NCI-H128 (cell line): ENCODE measurements at regions not wholly inside any gene's neighbourhood (a gene's known extent, or its start where the extent isn't known, plus 50 kb on each side); places are given as distances from the start of the nearest gene placed in this dataset.

Experiments
- DNase-seq: peaks from one replicate; lab custom pipeline; 2025; ENCODE audit not compliant: unreplicated experiment; lab: John Stamatoyannopoulos, UW

DNA sequence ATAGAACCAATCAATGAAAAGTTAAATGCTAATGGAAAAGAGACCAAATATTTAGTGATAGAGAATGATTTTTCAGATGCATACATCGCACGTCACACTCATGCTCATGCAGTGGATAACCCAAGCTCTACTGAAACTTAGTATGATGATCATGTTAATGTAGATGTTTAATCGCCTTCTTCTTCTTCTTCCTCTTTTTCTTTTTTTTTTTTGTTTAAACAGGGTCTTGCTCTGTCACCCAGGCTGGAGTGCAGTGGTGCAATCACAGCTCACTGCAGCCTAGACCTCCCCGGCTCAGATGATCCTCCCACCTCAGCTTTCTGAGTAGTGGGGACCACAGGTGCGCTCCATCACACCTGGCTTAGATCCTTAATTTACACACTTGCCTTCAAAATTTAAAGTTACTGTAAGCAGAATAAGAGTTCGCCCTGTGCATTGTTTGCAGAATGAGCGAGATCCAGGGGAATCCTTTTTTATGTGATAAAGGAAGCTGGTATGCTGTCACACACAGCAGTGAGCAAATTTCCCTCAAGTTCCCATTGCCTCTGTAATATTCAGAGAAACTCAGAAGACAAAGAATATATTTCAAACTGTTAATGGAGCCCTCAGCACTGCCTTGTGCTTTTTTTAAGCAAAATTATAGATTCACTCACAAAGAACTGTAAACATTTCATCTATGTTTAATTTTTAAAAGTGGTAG, 194.2 kb upstream of the SGK1 start:
- no peak for DNase-seq

DNA sequence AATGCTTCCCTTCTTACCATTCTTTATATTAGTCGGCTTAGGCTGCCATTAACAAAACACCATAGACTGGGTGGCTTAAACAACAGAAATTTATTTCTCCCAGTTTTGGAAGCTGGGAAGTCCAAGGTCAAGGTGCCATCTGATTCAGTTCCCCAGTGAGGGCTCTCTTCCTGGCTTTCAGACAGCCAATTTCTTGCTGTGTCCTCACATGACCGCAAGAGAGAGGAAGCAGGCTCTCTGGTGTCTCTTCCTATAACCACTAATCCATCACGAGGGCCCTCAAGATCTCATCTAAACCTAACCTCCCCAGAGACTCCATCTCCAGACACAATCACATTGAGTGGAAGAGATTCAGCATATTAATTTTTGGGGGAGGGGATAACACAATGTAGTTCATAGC, 193.0 kb upstream of the SGK1 start:
- no peak for DNase-seq

DNA sequence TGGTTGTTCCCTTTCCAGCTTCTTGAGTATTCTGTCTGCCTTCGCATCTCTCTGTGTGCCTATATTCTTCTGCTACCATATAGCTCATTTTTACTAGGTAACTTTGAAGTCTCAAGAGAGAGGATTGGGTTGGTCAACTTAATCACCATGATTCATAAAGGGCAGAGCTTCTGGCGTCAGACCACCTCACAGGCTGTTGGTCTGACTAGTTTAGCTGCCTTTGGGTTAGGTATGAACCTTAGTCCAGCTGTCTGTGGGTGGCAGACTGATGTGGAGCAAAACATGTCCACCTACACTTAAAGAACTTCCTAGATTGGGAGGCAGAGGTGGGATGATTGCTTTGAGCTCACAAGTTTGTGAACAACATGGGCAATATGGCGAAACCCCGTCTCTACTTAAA, 192.2 kb upstream of the SGK1 start:
- DNase-seq: no peak

DNA sequence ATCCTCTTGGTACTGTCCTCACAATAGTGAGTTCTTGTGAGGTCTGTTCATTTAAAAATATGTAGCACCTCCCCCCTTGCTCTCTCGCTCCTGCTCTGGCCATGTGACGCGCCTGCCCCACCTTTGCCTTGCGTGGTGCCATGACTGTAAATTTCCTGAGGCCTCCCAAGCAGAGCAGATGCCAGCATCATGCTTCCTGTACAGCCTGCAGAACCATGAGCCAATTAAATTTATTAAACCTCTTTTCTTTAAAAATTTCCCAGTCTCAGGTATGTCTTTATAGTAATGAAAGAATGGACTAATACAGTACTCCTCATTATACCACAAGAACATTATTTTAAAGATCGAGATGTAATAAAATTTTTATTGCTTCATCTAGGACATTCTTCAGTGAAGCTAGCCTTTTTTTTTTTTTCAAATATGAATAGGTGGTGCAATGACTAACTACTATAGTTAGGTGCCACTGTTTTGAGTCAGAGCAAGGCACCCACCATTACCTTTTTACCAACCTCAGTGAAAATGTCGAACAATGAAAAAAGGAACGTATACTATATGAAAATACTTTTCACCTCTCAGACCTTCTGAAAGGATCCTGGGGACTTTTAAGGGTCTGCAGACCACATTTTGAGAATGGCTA, 191.1 kb upstream of the SGK1 start:
- no peak for DNase-seq

DNA sequence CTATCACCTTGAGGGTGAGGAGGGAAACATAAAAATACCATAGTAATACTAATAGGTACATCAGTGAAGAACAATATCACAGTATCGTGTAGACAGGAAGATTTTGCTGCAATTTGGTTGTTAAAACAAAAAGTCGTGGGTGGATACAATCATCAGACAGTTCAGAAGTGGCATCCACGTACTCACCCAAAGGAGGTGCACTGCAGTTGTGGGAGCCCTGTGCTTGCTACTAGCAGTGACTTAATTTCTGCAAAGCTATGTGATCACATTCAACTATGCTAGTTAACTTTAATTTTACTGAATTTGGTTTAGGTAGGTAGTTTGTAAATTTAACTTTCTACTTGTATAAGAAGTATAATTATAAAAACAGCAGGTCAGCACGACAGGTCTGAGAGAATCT, 188.2 kb upstream of the SGK1 start:
- DNase-seq: no peak

DNA sequence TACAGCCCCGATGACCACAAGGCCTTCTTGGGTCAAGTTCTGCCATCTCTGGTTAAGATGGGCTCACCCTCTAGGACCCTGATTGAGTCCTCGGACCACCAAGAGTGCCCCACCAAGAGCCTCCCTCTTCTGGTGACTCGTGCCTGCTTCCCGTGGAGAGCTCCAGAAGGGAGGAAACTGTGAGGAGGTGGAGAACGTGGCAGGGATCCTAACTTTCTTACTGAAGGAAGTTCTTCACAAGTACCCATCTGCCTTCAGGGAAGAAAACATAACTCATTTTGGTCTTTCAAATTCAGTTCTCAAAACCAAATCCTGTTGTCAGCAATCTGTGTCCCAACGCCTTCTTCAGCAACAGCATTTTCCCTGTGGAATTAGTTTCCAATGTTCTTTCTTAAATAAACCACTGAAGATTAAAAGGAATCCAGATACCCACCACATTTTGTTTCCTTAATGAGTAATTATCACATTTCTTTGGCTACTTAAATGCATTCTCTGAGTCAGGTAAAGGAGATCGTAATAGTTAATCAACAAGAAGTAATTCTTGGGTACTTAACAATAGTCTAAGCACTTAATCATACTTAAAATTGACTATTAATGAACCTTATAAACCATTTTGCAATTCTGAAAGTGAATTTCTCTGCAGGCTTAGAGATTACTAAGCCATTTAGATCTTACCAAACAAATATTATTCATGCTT, 185.8 kb upstream of the SGK1 start:
- DNase-seq: no peak

DNA sequence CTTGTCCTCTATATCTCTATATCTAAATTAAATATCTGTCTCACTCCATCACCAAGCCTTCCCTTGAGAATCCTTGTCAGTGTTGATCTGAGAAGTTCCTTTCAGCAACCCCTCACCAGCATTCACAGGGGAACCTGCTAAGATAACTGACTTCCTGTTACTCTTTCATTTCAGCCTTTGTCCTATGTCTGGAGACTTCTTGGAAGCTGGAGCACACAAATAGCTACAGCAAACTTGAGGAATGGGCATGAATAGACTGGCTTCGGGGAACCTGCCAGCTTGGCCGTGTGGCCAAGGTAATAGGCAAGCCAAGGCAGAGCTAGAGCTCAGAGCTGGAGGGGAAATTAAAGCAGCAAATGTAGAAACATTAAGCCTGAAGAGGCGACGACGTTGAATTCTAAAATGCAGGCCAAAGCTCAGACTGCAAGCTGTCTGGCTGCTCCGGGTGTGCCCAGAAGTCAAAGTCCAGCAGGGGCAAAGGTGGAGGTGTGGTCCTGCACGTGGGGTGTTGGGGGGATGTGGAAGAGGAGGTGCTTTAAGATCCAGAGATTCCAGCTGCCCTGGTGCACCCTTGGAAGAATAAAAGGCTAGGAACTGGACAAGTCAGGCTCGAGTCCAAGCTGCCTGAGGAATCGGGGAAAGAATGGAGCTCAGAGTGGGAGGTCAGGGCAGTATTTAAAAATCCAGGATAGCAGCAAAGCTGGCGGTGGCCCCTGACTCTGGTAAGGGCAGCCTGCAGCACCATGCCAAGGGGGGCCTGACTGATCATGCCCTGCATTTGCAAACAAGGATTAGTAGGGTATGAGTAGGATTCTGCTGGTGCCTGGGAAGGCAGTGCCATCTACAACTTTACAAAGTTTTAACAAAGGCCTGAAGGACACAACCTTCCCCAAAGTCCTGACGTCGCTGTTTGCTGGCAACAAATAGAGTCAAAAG, 185.0 kb upstream of the SGK1 start:
- no peak for DNase-seq

DNA sequence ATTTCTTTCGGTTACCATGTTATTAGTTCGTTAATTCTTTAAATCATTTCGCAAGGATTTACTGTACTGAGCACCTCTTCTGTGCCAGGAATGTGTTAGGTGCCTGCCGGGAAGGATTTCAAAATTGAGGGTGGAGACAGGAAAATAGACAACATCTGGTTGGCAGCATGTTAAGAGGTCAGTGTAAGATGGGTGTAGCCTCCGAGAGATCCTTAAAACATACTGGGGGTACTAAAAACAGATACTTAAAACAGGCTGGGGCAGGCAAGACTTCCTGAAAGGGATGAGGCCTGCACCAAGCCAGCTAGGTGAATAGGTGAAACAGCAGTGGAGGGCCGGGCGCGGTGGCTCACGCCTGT, 178.0 kb upstream of the SGK1 start:
- no peak for DNase-seq

DNA sequence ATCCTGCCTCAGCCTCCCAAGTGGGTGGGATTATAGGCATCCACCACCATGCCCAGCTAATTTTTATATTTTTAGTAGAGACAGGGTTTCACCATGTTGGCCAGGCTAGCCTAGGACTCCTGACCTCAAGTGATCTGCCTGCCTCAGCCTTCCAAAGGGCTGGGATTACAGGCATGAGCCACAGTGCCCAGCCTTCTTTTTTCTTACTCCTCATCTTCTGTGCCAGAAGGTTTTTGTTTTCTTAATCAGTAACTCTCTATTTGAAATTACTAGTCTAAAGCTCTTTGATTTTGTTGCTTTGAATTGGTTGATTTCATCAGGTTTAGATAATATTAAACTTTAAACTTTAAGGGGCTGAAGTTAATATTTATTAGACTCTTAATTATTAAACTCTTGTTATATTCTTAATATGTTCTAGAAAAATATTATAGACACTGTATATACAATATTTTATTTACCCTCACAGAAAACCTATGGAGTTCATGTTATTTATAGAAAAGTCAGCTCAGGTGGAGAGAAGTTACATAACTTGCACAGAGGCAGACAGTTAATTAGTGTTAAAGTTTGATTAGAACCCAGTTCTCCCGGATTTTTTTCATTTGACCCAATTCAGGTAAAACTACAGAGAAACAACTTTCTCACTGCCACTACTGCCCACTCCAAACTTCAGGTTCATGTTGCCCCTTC, 177.4 kb upstream of the SGK1 start:
- DNase-seq: no peak

DNA sequence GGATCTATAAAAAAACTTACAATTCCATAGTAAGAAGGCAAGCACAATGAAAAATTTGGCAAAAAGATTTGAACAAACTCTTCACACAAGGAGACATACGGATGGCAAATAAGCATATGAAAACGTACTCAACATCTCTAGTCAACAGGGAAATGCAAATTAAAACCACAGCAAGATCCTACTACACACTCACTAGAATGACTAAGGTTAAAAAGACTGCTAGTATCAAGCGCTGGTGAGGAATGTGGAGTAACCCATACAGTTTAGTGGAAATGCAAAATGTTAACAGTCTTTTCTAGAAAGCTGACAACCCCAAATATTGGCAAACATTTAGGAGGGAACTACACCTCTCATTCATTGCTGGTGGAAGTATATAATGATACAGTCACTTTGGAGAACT, 175.9 kb upstream of the SGK1 start:
- DNase-seq: no peak

DNA sequence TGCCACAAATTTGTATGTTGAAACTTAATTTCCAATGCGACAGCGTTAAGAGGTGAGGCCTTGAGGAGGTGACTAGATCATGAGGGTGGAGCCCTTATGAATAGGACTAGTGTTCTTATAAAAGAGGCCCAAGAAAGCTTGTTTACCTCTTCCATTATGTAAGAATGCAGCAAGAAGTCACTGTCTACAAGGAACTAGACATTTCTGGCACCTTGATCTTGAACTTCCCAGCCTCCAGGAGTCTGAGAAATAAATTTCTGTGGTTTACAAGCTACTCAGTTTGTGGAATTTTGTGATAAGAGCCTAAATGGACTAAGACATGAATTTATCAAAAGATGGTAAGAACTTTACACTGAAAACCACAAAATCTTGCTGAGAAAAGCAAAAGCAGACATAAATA, 173.6 kb upstream of the SGK1 start:
- no peak for DNase-seq

DNA sequence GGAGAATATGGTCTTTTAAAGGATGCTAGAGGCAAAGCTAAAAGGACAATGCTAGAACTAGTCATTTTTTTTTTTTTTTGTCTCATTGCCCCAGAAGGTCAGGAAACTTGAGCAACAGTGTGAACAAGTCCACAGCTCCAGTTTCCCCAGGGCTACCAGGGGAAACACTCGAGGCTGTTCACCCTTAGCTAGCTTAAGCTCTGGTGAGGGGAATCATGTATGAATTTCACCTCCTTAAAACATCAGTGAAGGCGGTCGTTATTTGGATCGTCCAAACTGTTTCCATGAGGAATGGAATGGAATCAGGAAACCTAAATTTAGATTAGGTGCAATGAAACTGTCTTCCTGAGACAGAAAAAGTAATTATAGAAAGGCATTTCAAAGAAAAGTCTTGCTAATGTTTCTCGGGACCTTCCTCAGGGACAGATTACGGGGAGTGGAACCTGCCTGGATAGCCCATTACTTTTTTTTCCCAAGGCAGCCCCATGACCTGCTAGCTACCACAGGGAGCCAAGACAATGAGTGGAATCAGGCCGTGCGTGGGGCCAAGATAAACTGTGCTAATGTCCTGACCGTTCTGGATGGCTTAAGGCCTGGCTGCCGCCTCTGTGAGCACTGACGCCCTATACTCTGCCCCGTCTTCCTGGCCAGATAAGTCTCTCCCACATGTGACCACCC, 164.8 kb upstream of the SGK1 start:
- DNase-seq: no peak

DNA sequence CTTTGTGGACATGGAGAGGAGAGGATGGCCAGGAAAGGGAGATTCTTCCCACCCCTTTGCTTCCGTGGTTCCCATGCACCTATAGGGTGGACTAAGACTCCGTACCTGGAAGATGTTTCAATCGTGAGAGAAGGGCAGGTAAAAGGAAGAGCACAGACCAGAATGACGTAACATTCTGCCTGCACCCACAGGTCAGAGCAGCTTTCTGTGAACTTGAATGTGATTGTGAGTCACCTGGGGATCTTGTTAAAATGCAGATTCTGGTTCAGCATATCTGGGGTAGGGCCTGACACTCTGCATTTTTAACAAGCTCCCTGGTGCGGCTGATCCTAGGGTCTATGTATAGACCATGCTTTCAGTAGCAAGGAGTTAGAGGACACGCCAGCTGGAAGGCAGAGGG, 164.1 kb upstream of the SGK1 start:
- DNase-seq: no peak

DNA sequence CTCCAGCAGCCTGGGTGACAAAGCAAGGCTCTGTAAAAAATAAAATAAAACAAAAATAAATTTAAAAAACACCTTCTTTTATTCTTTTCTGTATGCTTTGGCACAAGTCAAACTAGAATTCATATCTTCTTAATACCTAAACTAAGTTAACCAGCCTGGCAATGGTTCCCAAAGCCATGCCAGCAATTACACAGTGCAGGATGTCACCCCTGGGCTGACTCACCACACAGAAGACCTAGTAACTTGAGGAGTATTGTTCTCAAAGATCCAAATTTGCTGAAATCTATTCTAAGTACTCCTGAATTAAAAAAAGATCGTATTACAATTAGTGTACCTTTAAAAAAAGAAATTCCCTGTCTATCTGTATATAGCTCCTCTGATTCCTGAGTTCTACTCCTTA, 162.7 kb upstream of the SGK1 start:
- DNase-seq: no peak

DNA sequence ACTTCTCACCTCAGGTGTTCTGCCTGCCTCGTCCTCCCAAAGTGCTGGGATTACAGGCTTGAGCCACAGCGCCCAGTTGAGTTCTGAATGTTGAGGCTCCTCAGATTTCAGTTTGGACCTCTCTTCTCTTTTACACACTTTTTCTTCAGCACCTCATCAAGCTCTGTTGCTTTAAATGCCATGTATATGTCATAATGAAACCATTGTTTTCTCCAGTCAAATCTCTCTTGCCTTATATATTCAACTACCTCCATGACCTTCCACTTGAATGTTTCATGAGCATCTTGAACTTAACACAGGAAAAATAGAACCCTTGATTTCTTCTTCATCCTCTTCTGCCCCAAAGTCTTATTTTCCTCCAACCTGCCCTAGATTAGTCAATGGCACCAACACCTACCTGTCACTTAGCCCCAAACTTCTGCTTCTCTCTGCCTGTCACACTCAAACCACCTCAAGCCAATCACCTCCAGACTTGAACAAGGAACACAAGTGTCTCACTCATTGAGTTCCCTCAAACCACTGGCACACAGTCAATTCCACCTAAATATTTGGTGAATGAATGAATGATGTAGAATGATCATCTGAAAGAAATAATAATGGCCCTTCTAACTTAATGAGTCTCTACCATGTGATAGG, 161.0 kb upstream of the SGK1 start:
- no peak for DNase-seq

DNA sequence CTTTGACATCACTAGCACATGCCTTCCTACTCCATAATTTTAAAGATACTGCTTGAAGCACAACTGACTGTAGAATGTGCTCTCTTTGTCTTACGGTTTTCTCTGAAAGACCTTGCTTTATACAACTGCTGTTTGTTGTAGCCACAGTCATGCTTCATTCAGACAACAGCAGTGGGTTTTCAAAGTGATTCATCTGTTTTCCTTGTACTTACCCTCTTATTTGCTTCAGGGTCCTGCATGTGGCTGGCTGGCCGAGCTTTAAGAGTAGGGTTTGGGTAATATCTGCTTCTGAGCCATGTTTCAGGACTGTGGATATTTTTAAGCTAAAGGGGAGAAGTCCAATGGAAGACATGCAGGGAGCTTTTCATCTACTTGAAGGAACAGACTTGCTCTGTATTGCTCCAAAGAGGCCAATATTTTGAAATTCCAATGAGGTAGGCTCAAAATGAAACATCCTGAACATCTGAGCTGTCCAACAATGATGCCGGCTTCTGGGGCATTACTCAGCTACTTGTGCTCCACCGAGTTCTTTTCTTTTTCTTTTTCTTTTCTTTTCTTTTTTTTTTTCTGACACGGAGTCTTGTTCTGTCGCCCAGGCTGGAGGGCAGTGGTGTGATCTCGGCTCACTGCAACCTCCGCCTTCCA, 160.2 kb upstream of the SGK1 start:
- DNase-seq: no peak

DNA sequence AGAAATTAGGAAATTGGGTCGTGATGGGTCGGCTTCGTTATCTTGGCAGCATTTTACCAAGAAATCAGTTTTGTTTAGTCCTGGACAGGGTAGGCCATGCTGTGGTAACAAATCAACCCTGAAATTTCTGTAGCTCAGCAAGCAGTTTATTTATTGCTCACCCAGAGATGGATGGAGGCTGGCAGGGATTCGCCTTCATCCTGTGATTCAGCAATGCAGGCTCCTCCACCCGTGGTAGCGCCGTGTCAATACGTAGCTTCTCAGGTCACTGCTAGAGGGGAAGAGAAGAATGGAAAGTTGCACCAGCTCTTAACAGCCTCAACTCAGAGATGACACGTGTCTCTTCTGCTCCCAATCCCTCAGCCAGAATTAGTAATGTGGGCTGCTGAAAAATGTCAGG, 157.0 kb upstream of the SGK1 start:
- no peak for DNase-seq

DNA sequence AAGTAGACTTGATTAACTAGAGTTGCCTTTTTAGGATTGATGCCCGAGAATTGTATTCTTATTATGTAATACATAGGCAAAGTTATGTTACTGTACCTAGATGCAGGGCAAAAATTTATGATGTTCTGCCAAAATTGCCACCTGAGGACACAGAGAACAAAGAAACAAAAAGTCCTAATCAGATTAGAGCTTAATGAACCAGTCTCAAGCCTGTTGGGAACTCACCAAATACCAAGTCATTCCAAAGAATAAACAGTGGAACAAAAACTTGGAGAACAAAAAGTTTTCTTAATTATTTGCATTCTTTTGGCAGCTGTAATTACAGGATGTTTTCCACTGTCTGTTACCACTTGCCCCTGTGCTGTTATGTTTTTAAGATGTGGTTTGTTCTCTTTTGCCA, 154.7 kb upstream of the SGK1 start:
- DNase-seq: no peak

DNA sequence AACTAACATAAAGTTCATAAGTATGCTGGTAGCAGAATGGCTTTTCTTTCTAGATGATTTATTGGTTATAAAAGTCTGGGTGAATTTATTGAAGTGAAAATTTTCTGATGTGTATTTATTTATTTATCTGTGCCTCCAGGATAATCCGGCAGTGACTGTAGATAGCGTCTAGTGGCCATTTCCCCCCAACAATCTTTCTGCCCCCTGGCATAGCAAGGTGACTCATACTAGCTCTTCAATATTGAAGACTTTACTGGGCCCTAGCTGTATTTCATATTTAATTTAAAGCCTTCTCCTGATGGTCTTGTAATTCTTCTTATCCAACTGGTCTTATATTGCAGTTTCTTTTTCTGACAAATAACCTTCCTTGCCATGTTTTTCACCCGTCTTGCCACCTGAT, 154.1 kb upstream of the SGK1 start:
- no peak for DNase-seq
